T-helper 2 cell treated with Interferon-gamma antibody and Interleukin-4, amounts not matched to agents 5 μg/mL and 100 μg/mL, for 36 hours (primary cell): ENCODE measurements at regions not wholly inside any gene's neighbourhood (a gene's known extent, or its start where the extent isn't known, plus 50 kb on each side); places are given as distances from the start of the nearest gene placed in this dataset.

Source experiments
- DNase-seq: peaks from one replicate; pipeline ENCODE4 v3.0.0; 2021; ENCODE audit warnings: low spot score
- H3K27ac Mint-ChIP-seq: one replicate; pipeline ENCODE4 v1.8.0; 2021; ENCODE audit warnings: mild to moderate bottlenecking, mixed read lengths
- H3K27me3 Mint-ChIP-seq: one replicate; pipeline ENCODE4 v1.8.0; 2021; ENCODE audit warnings: low read depth, mixed read lengths
- H3K36me3 Mint-ChIP-seq: one replicate; pipeline ENCODE4 v1.8.0; 2021; ENCODE audit warnings: low read depth, mixed read lengths
- H3K4me1 Mint-ChIP-seq: one replicate; pipeline ENCODE4 v1.8.0; 2021; ENCODE audit warnings: low read depth, mixed read lengths
- H3K4me3 Mint-ChIP-seq: one replicate; pipeline ENCODE4 v1.8.0; 2022; ENCODE audit warnings: mild to moderate bottlenecking, moderate library complexity, mixed read lengths
- H3K9me3 Mint-ChIP-seq: one replicate; pipeline ENCODE4 v1.8.0; 2021; ENCODE audit warnings: mixed read lengths

- Mint-ChIP-seq H3K4me1 (no peaks in the 10 kb centered on the region), H3K9me3 (peaks cover 3% of the 10 kb centered on the region), H3K27ac (no peak overlapping the region), H3K4me3 (no peak overlapping the region), H3K36me3 (no peaks in the 10 kb centered on the region), H3K27me3 (no peaks in the 10 kb centered on the region)
- no peak for DNase-seq
Observed at GRCh38 chr16:48829336-48830310, 219.6 kb upstream of the N4BP1 start.

DNA sequence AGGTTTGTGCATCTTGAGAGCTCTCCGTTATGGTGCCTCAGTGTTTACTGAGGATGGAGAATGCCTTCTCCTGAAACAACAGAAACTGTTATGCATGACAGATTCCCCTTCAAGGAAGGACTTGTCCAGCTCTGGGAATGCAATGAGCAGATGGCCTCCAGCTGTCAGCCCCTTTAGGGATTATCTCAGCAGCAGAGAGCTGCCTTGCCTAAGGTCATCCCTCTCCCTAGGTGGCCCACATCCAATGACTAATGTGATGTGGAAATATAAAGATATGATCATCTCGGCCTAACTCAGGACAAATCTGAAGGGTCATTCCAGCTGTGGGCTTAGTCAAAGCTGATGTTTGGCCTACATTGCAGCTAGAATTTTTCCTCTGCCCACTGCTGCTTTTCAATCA is 214.3 kb upstream of the N4BP1 start:
- H3K4me1 Mint-ChIP-seq = no peaks in the 10 kb centered on the region
- H3K27me3 Mint-ChIP-seq = no peaks in the 10 kb centered on the region
- no peak overlapping the region for H3K4me3 Mint-ChIP-seq
- H3K9me3 Mint-ChIP-seq = peaks cover 3% of the 10 kb centered on the region
- H3K27ac Mint-ChIP-seq = no peak overlapping the region
- no peak for DNase-seq
- H3K36me3 Mint-ChIP-seq = no peaks in the 10 kb centered on the region

- Mint-ChIP-seq H3K4me1 (no peaks in the 10 kb centered on the region), H3K9me3 (peaks cover 3% of the 10 kb centered on the region), H3K4me3 (no peak overlapping the region), H3K27me3 (no peaks in the 10 kb centered on the region), H3K36me3 (no peaks in the 10 kb centered on the region), H3K27ac (no peak overlapping the region)
- no peak for DNase-seq
Observed at GRCh38 chr16:48822431-48822830, 212.5 kb upstream of the N4BP1 start.

- Mint-ChIP-seq H3K4me1 (no peaks in the 10 kb centered on the region), H3K9me3 (no peaks in the 10 kb centered on the region), H3K4me3 (no peak overlapping the region), H3K27ac (no peak overlapping the region), H3K36me3 (no peaks in the 10 kb centered on the region), H3K27me3 (no peaks in the 10 kb centered on the region)
- DNase-seq = no peak
Observed at GRCh38 chr16:48820379-48820778, 210.4 kb upstream of the N4BP1 start.

DNA sequence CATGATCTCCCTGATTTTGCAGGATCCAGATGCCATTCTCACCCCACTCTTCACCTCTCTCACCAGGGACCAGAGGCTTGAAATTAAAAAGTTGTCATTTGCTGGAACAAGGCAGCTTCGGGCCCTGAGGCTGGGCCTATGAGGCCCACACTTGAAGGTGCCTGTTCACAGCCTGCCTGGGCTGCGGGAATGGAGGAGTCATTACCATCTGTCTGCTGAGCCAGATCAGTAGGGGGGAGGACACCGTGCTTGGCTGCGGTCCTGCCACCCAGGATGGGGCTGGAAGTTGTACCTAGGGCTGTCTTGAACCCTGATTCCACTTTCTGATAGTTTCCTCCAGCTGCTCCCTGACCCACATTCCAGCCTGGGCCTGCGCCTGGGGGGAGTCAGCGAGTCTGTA is 208.3 kb upstream of the N4BP1 start:
- Mint-ChIP-seq H3K27me3 (peaks cover under 1% of the 10 kb centered on the region), H3K36me3 (no peaks in the 10 kb centered on the region), H3K9me3 (no peaks in the 10 kb centered on the region), H3K4me1 (no peaks in the 10 kb centered on the region), H3K4me3 (no peak overlapping the region), H3K27ac (no peak overlapping the region)
- DNase-seq = no peak

- Mint-ChIP-seq H3K4me1 (no peaks in the 10 kb centered on the region), H3K9me3 (no peaks in the 10 kb centered on the region), H3K36me3 (no peaks in the 10 kb centered on the region), H3K27me3 (peaks cover 12% of the 10 kb centered on the region), H3K27ac (no peak overlapping the region), H3K4me3 (no peak overlapping the region)
- no peak for DNase-seq
Observed at GRCh38 chr16:48817032-48817431, 207.1 kb upstream of the N4BP1 start.

DNA sequence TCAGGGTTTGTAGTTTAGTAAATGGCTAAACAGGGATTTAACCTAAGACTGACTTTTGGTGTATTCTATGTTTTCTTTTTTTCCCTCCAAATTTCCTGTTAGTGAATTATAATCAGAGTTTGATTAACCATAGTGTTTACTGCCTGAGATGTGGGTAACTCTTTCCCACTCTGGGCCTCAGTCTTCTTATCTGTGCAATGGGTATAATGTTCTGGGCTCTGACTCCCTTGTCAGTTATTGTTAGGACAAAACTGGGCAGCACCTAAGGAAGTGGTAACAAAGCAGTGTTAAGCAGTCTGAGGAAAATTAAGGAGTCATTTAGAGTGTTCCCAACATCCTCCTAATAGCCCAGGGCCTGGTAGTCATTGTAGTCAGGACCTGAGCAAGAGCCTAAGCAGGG is 206.4 kb upstream of the N4BP1 start:
- no peak overlapping the region for H3K4me3 Mint-ChIP-seq
- no peak for DNase-seq
- H3K36me3 Mint-ChIP-seq = no peaks in the 10 kb centered on the region
- no peak overlapping the region for H3K27ac Mint-ChIP-seq
- H3K9me3 Mint-ChIP-seq = no peaks in the 10 kb centered on the region
- H3K4me1 Mint-ChIP-seq = no peaks in the 10 kb centered on the region
- peaks cover 18% of the 10 kb centered on the region for H3K27me3 Mint-ChIP-seq

DNA sequence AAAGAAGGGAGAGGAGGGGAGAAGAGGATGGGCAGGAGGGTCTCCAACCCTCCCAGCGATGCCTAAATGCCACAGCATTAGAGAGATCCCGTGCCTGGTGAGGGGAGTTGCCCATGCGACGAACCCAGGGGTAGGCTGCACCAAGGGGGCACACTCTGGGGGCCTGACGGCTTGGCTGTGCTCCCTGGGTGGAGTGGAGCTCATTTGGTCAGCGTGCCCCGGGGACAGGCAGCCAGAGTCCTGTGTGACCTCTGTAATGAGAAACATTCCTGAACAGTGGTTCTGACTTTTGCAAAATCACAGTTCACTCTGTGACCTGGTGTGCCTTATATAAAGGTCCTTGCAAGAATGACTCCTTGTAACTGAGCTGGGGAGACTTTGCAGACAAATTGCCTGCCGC is 205.0 kb upstream of the N4BP1 start:
- no peaks in the 10 kb centered on the region for H3K36me3 Mint-ChIP-seq
- DNase-seq = no peak
- no peaks in the 10 kb centered on the region for H3K4me1 Mint-ChIP-seq
- H3K9me3 Mint-ChIP-seq = no peaks in the 10 kb centered on the region
- no peak overlapping the region for H3K27ac Mint-ChIP-seq
- peaks cover 23% of the 10 kb centered on the region for H3K27me3 Mint-ChIP-seq
- no peak overlapping the region for H3K4me3 Mint-ChIP-seq

DNA sequence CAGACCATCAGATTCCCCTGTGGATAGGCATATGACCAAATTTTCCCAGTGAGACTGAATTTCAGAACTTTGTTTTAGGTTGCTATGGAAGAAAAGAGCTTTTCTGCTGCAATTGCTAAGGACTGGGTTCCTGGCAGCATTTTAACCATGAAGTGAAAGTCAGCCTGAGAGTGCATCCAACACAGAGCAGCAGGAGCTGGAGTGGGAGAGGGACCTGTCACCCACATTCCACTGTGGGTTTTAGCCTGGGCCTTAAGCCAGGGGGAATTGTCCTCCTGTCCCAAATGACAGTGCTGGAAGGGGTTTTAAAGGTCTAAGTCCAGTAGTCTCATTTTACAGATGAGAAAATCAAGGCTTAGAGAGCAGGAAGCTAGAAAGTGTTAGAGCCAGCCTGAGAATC is 203.5 kb upstream of the N4BP1 start:
- H3K36me3 Mint-ChIP-seq = no peaks in the 10 kb centered on the region
- no peak for DNase-seq
- no peaks in the 10 kb centered on the region for H3K4me1 Mint-ChIP-seq
- no peak overlapping the region for H3K4me3 Mint-ChIP-seq
- H3K9me3 Mint-ChIP-seq = no peaks in the 10 kb centered on the region
- no peak overlapping the region for H3K27ac Mint-ChIP-seq
- H3K27me3 Mint-ChIP-seq = peaks cover 28% of the 10 kb centered on the region

- Mint-ChIP-seq H3K4me3 (no peak overlapping the region), H3K27ac (no peak overlapping the region), H3K9me3 (no peaks in the 10 kb centered on the region), H3K4me1 (no peaks in the 10 kb centered on the region), H3K27me3 (peaks cover 29% of the 10 kb centered on the region), H3K36me3 (no peaks in the 10 kb centered on the region)
- DNase-seq = no peak
Observed at GRCh38 chr16:48812856-48813255, 202.9 kb upstream of the N4BP1 start.

- Mint-ChIP-seq H3K27me3 (peaks cover 31% of the 10 kb centered on the region), H3K4me1 (no peaks in the 10 kb centered on the region), H3K36me3 (no peaks in the 10 kb centered on the region), H3K27ac (no peak overlapping the region), H3K4me3 (no peak overlapping the region), H3K9me3 (no peaks in the 10 kb centered on the region)
- DNase-seq = no peak
Observed at GRCh38 chr16:48811478-48811877, 201.5 kb upstream of the N4BP1 start.

- H3K9me3 Mint-ChIP-seq = no peaks in the 10 kb centered on the region
- DNase-seq = no peak
- H3K4me1 Mint-ChIP-seq = no peaks in the 10 kb centered on the region
- no peaks in the 10 kb centered on the region for H3K36me3 Mint-ChIP-seq
- H3K27ac Mint-ChIP-seq = no peak overlapping the region
- H3K27me3 Mint-ChIP-seq = peaks cover 31% of the 10 kb centered on the region
- H3K4me3 Mint-ChIP-seq = no peak overlapping the region
Observed at GRCh38 chr16:48810803-48811453, 200.9 kb upstream of the N4BP1 start.

- Mint-ChIP-seq H3K27ac (no peak overlapping the region), H3K4me1 (no peaks in the 10 kb centered on the region), H3K36me3 (no peaks in the 10 kb centered on the region), H3K4me3 (no peak overlapping the region), H3K9me3 (no peaks in the 10 kb centered on the region), H3K27me3 (peaks cover 31% of the 10 kb centered on the region)
- DNase-seq = no peak
Observed at GRCh38 chr16:48810436-48810802, 200.4 kb upstream of the N4BP1 start.

- peaks cover 2% of the 10 kb centered on the region for H3K9me3 Mint-ChIP-seq
- H3K4me1 Mint-ChIP-seq = no peaks in the 10 kb centered on the region
- no peak overlapping the region for H3K27ac Mint-ChIP-seq
- H3K27me3 Mint-ChIP-seq = no peaks in the 10 kb centered on the region
- no peak overlapping the region for H3K4me3 Mint-ChIP-seq
- DNase-seq = no peak
- no peaks in the 10 kb centered on the region for H3K36me3 Mint-ChIP-seq
Observed at GRCh38 chr16:48790151-48790550, 180.2 kb upstream of the N4BP1 start.
